ENCODE measurements at regions not wholly inside any gene's neighbourhood (a gene's known extent, or its start where the extent isn't known, plus 50 kb on each side); places are given as distances from the start of the nearest gene placed in this dataset.

DNA sequence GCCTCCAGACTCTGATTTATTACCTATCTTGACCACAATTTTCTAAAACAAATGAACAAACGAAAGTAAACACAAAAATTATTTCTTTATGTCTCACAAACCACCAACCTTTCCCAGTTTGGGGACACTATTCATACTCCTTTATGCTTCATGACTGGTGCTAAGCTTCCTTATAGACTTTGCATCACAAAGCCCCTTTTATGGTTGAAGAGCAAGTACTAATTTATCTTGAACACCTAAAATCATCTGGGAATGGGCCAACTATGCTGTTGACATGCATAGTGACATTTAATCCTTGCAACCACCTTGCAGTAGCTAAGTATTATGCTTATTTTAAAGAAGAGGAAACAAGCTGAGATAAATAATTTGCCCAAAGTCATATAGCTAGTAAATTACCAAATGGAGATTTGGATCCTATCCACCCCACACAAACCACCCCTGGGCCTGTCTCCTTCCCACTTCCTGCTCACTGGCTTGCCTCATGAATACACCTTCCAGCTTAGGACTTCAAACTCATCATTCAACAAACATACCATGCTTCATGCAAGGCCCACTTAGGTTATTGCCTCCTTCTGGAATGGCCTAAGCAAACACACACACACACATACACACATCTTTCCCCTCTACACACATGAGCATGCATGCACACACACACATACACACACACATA, 192.2 kb downstream of the PLPP3 start:
- DNase-seq (ENCODE audit: low spot score), result no peak
- H3K4me3 Mint-ChIP-seq (ENCODE audit: unreplicated experiment), result no peak overlapping the region
- no peaks in the 10 kb centered on the region for H3K27me3 Mint-ChIP-seq (ENCODE audit: low read depth)
- H3K36me3 Mint-ChIP-seq (ENCODE audit: low read depth), result no peaks in the 10 kb centered on the region
- no peaks in the 10 kb centered on the region for H3K4me1 Mint-ChIP-seq (ENCODE audit: low read depth)
- H3K9me3 Mint-ChIP-seq (ENCODE audit: low read depth), result peaks cover 4% of the 10 kb centered on the region
- no peak overlapping the region for H3K27ac Mint-ChIP-seq (ENCODE audit: unreplicated experiment)
- TF ChIP-seq, protein P1, sequence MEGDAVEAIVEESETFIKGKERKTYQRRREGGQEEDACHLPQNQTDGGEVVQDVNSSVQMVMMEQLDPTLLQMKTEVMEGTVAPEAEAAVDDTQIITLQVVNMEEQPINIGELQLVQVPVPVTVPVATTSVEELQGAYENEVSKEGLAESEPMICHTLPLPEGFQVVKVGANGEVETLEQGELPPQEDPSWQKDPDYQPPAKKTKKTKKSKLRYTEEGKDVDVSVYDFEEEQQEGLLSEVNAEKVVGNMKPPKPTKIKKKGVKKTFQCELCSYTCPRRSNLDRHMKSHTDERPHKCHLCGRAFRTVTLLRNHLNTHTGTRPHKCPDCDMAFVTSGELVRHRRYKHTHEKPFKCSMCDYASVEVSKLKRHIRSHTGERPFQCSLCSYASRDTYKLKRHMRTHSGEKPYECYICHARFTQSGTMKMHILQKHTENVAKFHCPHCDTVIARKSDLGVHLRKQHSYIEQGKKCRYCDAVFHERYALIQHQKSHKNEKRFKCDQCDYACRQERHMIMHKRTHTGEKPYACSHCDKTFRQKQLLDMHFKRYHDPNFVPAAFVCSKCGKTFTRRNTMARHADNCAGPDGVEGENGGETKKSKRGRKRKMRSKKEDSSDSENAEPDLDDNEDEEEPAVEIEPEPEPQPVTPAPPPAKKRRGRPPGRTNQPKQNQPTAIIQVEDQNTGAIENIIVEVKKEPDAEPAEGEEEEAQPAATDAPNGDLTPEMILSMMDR (IDR thresholded peaks at IDR 0.05), result no peak

DNA sequence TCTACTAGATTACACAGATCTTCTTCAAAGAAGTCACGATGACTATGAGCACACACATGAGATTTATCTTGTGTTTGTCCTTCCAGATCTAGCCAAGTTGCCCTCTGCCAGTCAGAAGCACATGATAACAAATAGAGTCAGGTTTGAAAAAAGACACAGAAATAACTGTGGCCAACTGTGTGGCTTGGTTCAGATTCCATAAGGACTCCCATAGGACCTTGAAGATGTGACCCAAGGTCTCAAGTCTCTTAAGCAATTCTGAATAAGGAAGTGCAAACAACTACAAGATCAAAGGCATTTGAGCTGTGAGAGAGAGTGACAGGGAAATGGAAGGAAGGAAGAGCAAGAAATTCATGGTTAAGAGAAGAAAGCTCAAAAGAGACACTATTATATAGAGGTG, 194.0 kb downstream of the PLPP3 start:
- Mint-ChIP-seq H3K9me3 (ENCODE audit: low read depth) (peaks cover 4% of the 10 kb centered on the region), H3K27ac (ENCODE audit: unreplicated experiment) (no peak overlapping the region), H3K4me1 (ENCODE audit: low read depth) (no peaks in the 10 kb centered on the region), H3K36me3 (ENCODE audit: low read depth) (no peaks in the 10 kb centered on the region), H3K4me3 (ENCODE audit: unreplicated experiment) (no peak overlapping the region), H3K27me3 (ENCODE audit: low read depth) (no peaks in the 10 kb centered on the region)
- DNase-seq (ENCODE audit: low spot score), result no peak
- TF ChIP-seq, protein P1 (IDR thresholded peaks at IDR 0.05), result no peak

DNA sequence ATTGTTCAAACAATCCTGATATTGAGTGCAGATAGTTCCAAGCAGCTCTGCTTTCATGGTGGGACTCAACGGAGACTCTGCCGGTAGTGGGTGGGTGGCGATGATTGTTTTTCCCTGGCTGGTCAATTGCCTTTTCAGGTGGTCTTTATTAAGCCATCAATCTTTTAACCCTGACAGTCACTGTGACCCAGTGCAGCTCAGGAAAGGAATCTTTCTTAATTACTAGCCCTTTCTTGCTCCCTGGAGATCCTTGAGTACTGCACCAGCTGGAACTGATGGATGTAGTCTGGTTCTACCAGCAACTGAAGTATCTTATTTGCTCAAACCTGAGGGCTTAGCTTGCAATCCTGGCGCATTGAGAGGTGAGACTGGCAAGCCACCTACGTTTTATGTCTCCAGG, 196.4 kb downstream of the PLPP3 start:
- Mint-ChIP-seq H3K9me3 (ENCODE audit: low read depth) (peaks cover 4% of the 10 kb centered on the region), H3K4me3 (ENCODE audit: unreplicated experiment) (no peak overlapping the region), H3K4me1 (ENCODE audit: low read depth) (no peaks in the 10 kb centered on the region), H3K27ac (ENCODE audit: unreplicated experiment) (no peak overlapping the region), H3K27me3 (ENCODE audit: low read depth) (no peaks in the 10 kb centered on the region), H3K36me3 (ENCODE audit: low read depth) (no peaks in the 10 kb centered on the region)
- TF ChIP-seq, protein P1 (IDR thresholded peaks at IDR 0.05), result no peak
- DNase-seq (ENCODE audit: low spot score), result no peak

DNA sequence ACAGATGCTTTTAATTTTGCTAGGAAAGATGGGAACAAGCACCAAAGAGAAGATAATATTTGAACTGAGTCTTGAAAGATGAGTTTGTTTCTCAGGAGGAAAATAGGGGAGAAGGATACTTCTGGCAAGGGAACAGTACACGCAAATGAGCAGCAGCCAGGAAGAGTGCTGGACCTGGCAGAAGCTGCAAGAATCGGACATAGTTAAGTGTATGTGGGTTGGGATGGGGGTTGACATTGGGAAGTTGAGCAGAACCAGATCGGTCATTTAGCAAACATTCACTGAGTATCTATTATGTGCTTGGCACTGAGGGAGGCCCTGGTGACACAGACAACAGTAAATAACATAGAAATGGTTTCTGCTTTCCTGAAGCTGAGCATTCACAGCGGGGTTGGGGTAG, 198.8 kb downstream of the PLPP3 start:
- H3K27me3 Mint-ChIP-seq (ENCODE audit: low read depth), result no peaks in the 10 kb centered on the region
- H3K4me1 Mint-ChIP-seq (ENCODE audit: low read depth), result peaks cover 7% of the 10 kb centered on the region

DNA sequence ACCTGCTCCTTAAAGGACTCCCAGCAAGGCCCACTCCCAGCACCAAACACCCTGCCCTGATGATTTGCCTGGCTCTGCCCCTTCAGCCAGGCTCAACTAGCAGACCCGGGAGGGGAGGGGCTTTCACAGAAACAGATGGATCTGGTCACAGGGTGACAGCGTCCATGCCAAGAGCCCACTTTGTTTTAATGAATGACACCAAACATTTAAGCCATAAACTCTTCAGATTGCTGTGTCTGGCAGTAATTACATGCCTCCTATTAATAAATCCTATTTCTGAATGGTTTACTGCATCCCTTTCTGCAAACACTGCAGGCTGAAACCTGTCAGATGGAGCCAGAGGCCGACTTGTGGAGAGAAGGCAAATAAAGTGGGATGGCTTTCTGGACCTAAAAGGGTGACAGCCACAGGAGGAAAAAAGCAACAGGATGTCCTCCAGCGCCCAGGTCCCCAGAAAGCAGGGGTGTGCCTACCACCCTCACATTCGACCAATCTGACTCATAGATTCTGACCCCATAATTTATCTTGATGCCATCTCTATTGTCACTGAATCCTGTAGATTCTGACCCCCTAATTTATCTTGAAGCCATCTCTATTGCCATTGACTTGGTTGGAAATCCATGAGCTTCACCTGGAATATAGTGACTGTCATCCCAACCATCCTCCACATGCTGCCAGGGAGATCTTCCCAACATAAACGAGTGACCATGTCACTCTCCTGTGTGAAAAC, 200.9 kb downstream of the PLPP3 start:
- Mint-ChIP-seq H3K9me3 (ENCODE audit: low read depth) (no peaks in the 10 kb centered on the region), H3K27me3 (ENCODE audit: low read depth) (no peaks in the 10 kb centered on the region), H3K4me1 (ENCODE audit: low read depth) (peaks cover 19% of the 10 kb centered on the region), H3K27ac (ENCODE audit: unreplicated experiment) (no peak overlapping the region), H3K36me3 (ENCODE audit: low read depth) (no peaks in the 10 kb centered on the region), H3K4me3 (ENCODE audit: unreplicated experiment) (no peak overlapping the region)
- DNase-seq (ENCODE audit: low spot score), result no peak
- TF ChIP-seq, protein P1 (IDR thresholded peaks at IDR 0.05), result no peak

More for the DNA sequence above, 198.8 kb downstream of the PLPP3 start:
- no peak overlapping the region for H3K4me3 Mint-ChIP-seq (ENCODE audit: unreplicated experiment)
- DNase-seq (ENCODE audit: low spot score), result no peak
- TF ChIP-seq, protein P1 (IDR thresholded peaks at IDR 0.05), result no peak
- no peak overlapping the region for H3K27ac Mint-ChIP-seq (ENCODE audit: unreplicated experiment)
- no peaks in the 10 kb centered on the region for H3K36me3 Mint-ChIP-seq (ENCODE audit: low read depth)
- H3K9me3 Mint-ChIP-seq (ENCODE audit: low read depth), result no peaks in the 10 kb centered on the region

Measured in chondrocyte (in vitro differentiated cells).